SK-N-SH treated with all-trans-retinoic acid at 6 μM for 48 hours (cell line): ENCODE measurements at regions not wholly inside any gene's neighbourhood (a gene's known extent, or its start where the extent isn't known, plus 50 kb on each side); places are given as distances from the start of the nearest gene placed in this dataset.
"Not testable (repeated sequence)": the region's sequence is repeated elsewhere in the genome, so short reads cannot be mapped to it uniquely, and the experiment has no call there.

Experiments used
- ATAC-seq: fragments of 200-7000 bp; cut with Tn5 transposase; 3 replicates; pipeline ENCODE4 v1.9.1; 2020; ENCODE audit warnings: mild to moderate bottlenecking, moderate library complexity
- ARNTL ChIP-seq: fragments of 450-650 bp; formaldehyde crosslinking; IDR thresholded peaks from 2 replicates; pipeline ENCODE4 v1.5.0; 2020; ENCODE audit warnings: low read depth, mild to moderate bottlenecking, moderate library complexity, borderline replicate concordance
- BACH2 ChIP-seq: fragments of 250-450 bp; sonication (Bioruptor Pico); IDR thresholded peaks from 2 replicates; pipeline ENCODE4 v1.9.0; 2021; ENCODE audit warnings: mild to moderate bottlenecking, borderline replicate concordance
- CSDC2 ChIP-seq: fragments of 250-450 bp; sonication (Bioruptor Pico); IDR thresholded peaks from 2 replicates; pipeline ENCODE4 v1.5.0; 2020; ENCODE audit warnings: mild to moderate bottlenecking, moderate library complexity
- ESRRG ChIP-seq: fragments of 250-450 bp; sonication (Bioruptor Pico); IDR thresholded peaks from 2 replicates; pipeline ENCODE4 v1.6.1; 2021; ENCODE audit warnings: mild to moderate bottlenecking
- GLIS3 ChIP-seq: fragments of 250-450 bp; sonication (Bioruptor Pico); IDR thresholded peaks from 2 replicates; pipeline ENCODE4 v1.5.0; 2020; ENCODE audit warnings: mild to moderate bottlenecking, moderate library complexity
- ISL1 ChIP-seq: fragments of 250-450 bp; sonication (Bioruptor Pico); IDR thresholded peaks from 2 replicates; pipeline ENCODE4 v2.1.2; 2022; ENCODE audit warnings: mild to moderate bottlenecking, moderate library complexity
- OSR1 ChIP-seq: fragments of 250-450 bp; sonication (Bioruptor Pico); IDR thresholded peaks from 2 replicates; pipeline ENCODE4 v1.8.0; 2022; ENCODE audit warnings: moderate library complexity, mild to moderate bottlenecking, inconsistent platforms
- POU6F1 ChIP-seq: fragments of 250-450 bp; sonication (Bioruptor Pico); IDR thresholded peaks from 2 replicates; pipeline ENCODE4 v1.8.0; 2021; ENCODE audit warnings: low read depth, mild to moderate bottlenecking, moderate library complexity, borderline replicate concordance
- PPARA ChIP-seq: fragments of 250-450 bp; sonication (Bioruptor Pico); IDR thresholded peaks from 2 replicates; pipeline ENCODE4 v1.5.0; 2020; ENCODE audit warnings: mild to moderate bottlenecking, borderline replicate concordance
- RARB ChIP-seq: fragments of 250-450 bp; sonication (Bioruptor Pico); IDR thresholded peaks from 2 replicates; pipeline ENCODE4 v1.8.0; 2021; ENCODE audit warnings: mild to moderate bottlenecking, moderate library complexity
- TCF4 ChIP-seq: fragments of 250-450 bp; sonication (Bioruptor Pico); IDR thresholded peaks from 2 replicates; pipeline ENCODE4 v1.8.0; 2021; ENCODE audit warnings: mild to moderate bottlenecking, moderate library complexity, borderline replicate concordance
- TOX ChIP-seq: fragments of 250-450 bp; sonication (Bioruptor Pico); IDR thresholded peaks from 2 replicates; pipeline ENCODE4 v1.8.0; 2021; ENCODE audit warnings: mild to moderate bottlenecking, moderate library complexity, borderline replicate concordance
- ZC3H10 ChIP-seq: fragments of 250-450 bp; sonication (Bioruptor Pico); IDR thresholded peaks from 2 replicates; pipeline ENCODE4 v1.5.1; 2021; ENCODE audit warnings: mild to moderate bottlenecking, moderate library complexity
- ZFP3 ChIP-seq: fragments of 250-450 bp; sonication (Bioruptor Pico); IDR thresholded peaks from 2 replicates; pipeline ENCODE4 v1.5.0; 2020; ENCODE audit warnings: mild to moderate bottlenecking, moderate library complexity
- ZFP30 ChIP-seq: fragments of 450-650 bp; formaldehyde crosslinking; IDR thresholded peaks from 2 replicates; pipeline ENCODE4 v1.5.0; 2022; ENCODE audit warnings: mild to moderate bottlenecking, moderate library complexity
- ZNF565 ChIP-seq: fragments of 450-650 bp; formaldehyde crosslinking; conservative IDR thresholded peaks from 2 replicates; pipeline ENCODE4 v1.5.0; 2020; ENCODE audit warnings: low read depth, mild to moderate bottlenecking, moderate library complexity
- TF ChIP-seq, protein P1 (sequence below): fragments of 250-450 bp; sonication (Bioruptor Pico); IDR thresholded peaks from 2 replicates; pipeline ENCODE4 v1.5.1; 2020; ENCODE audit warnings: low read depth, mild to moderate bottlenecking, moderate library complexity
- TF ChIP-seq, protein P2 (sequence below): fragments of 250-450 bp; sonication (Bioruptor Pico); IDR thresholded peaks from 2 replicates; pipeline ENCODE4 v1.8.0; 2020; ENCODE audit warnings: mild to moderate bottlenecking, moderate library complexity, borderline replicate concordance
- TF ChIP-seq, protein P3 (sequence below): fragments of 250-450 bp; sonication (Bioruptor Pico); IDR thresholded peaks from 2 replicates; pipeline ENCODE4 v1.5.1; 2021; ENCODE audit warnings: mild to moderate bottlenecking, moderate library complexity
- TF ChIP-seq, protein P4 (sequence below): fragments of 250-450 bp; sonication (Bioruptor Pico); IDR thresholded peaks from 2 replicates; pipeline ENCODE4 v1.5.0; 2020; ENCODE audit warnings: mild to moderate bottlenecking, moderate library complexity

DNA sequence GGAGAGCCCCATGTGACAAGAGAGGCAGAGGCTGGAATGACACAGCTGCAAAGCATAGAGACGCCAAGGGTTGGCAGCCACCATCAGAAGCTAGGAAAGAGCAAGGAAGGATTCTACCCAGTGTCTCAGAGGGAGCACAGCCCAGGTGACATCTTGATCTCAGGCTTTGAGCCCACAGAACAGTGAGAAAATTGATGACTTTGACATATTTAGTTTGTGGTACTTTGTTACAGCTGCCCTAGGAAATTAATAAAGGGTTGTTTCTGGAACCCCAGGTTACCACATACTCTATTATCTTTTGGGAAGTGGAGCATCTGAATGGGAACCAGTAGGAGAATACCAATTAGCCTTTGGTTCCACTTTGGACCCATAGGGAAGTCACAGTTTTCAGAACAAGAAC, 231.7 kb downstream of the ZNF621 start:
- no peak for ATAC-seq
- TF ChIP-seq RARB, result no peak
- TF ChIP-seq BACH2 (CRISPR knock-in tag), result no peak

GRCh38 chr3:40762771-40763170, 238.0 kb downstream of the ZNF621 start:
- ATAC-seq, result not testable (repeated sequence)

GRCh38 chr3:40763807-40764206, 239.0 kb downstream of the ZNF621 start:
- ATAC-seq, result no peak
- TF ChIP-seq RARB (no peak), TCF4 (CRISPR knock-in tag) (no peak), ZNF565 (CRISPR knock-in tag) (no peak), PPARA (no peak), OSR1 (no peak), ESRRG (no peak), ZC3H10 (CRISPR knock-in tag) (no peak), POU6F1 (CRISPR knock-in tag) (no peak), ZFP3 (no peak)
- TF ChIP-seq, protein P1, sequence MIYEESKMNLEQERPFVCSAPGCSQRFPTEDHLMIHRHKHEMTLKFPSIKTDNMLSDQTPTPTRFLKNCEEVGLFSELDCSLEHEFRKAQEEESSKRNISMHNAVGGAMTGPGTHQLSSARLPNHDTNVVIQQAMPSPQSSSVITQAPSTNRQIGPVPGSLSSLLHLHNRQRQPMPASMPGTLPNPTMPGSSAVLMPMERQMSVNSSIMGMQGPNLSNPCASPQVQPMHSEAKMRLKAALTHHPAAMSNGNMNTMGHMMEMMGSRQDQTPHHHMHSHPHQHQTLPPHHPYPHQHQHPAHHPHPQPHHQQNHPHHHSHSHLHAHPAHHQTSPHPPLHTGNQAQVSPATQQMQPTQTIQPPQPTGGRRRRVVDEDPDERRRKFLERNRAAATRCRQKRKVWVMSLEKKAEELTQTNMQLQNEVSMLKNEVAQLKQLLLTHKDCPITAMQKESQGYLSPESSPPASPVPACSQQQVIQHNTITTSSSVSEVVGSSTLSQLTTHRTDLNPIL, result no peak
- TF ChIP-seq, protein P2, sequence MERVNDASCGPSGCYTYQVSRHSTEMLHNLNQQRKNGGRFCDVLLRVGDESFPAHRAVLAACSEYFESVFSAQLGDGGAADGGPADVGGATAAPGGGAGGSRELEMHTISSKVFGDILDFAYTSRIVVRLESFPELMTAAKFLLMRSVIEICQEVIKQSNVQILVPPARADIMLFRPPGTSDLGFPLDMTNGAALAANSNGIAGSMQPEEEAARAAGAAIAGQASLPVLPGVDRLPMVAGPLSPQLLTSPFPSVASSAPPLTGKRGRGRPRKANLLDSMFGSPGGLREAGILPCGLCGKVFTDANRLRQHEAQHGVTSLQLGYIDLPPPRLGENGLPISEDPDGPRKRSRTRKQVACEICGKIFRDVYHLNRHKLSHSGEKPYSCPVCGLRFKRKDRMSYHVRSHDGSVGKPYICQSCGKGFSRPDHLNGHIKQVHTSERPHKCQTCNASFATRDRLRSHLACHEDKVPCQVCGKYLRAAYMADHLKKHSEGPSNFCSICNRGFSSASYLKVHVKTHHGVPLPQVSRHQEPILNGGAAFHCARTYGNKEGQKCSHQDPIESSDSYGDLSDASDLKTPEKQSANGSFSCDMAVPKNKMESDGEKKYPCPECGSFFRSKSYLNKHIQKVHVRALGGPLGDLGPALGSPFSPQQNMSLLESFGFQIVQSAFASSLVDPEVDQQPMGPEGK (CRISPR knock-in tag), result no peak

- ATAC-seq, result no peak
- TF ChIP-seq ARNTL (CRISPR knock-in tag) (no peak), POU6F1 (CRISPR knock-in tag) (no peak), TCF4 (CRISPR knock-in tag) (no peak), ZFP30 (CRISPR knock-in tag) (no peak), ISL1 (CRISPR knock-in tag) (no peak), TOX (CRISPR knock-in tag) (no peak), ZNF565 (CRISPR knock-in tag) (no peak), BACH2 (CRISPR knock-in tag) (no peak), OSR1 (no peak), CSDC2 (no peak), ZFP3 (no peak), ESRRG (no peak), GLIS3 (CRISPR knock-in tag) (no peak), PPARA (no peak)
- TF ChIP-seq, protein P3, sequence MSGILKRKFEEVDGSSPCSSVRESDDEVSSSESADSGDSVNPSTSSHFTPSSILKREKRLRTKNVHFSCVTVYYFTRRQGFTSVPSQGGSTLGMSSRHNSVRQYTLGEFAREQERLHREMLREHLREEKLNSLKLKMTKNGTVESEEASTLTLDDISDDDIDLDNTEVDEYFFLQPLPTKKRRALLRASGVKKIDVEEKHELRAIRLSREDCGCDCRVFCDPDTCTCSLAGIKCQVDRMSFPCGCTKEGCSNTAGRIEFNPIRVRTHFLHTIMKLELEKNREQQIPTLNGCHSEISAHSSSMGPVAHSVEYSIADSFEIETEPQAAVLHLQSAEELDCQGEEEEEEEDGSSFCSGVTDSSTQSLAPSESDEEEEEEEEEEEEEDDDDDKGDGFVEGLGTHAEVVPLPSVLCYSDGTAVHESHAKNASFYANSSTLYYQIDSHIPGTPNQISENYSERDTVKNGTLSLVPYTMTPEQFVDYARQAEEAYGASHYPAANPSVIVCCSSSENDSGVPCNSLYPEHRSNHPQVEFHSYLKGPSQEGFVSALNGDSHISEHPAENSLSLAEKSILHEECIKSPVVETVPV, result no peak
- TF ChIP-seq, protein P1, result no peak
- TF ChIP-seq, protein P4, sequence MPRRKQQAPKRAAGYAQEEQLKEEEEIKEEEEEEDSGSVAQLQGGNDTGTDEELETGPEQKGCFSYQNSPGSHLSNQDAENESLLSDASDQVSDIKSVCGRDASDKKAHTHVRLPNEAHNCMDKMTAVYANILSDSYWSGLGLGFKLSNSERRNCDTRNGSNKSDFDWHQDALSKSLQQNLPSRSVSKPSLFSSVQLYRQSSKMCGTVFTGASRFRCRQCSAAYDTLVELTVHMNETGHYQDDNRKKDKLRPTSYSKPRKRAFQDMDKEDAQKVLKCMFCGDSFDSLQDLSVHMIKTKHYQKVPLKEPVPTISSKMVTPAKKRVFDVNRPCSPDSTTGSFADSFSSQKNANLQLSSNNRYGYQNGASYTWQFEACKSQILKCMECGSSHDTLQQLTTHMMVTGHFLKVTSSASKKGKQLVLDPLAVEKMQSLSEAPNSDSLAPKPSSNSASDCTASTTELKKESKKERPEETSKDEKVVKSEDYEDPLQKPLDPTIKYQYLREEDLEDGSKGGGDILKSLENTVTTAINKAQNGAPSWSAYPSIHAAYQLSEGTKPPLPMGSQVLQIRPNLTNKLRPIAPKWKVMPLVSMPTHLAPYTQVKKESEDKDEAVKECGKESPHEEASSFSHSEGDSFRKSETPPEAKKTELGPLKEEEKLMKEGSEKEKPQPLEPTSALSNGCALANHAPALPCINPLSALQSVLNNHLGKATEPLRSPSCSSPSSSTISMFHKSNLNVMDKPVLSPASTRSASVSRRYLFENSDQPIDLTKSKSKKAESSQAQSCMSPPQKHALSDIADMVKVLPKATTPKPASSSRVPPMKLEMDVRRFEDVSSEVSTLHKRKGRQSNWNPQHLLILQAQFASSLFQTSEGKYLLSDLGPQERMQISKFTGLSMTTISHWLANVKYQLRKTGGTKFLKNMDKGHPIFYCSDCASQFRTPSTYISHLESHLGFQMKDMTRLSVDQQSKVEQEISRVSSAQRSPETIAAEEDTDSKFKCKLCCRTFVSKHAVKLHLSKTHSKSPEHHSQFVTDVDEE, result no peak
- TF ChIP-seq, protein P2 (CRISPR knock-in tag), result no peak
These were observed 240.0 kb downstream of the ZNF621 start for GRCh38 chr3:40764747-40765146.
